IMR-90 (cell line): ENCODE measurements at regions not wholly inside any gene's neighbourhood (a gene's known extent, or its start where the extent isn't known, plus 50 kb on each side); places are given as distances from the start of the nearest gene placed in this dataset.

Experiments
- ATAC-seq: fragments of 200-7000 bp; cut with Tn5 transposase; 2 replicates; pipeline ENCODE4 v1.9.1; 2020; ENCODE audit warnings: low read depth, mild to moderate bottlenecking, moderate library complexity
- BruUV-seq: library from RNA; stranded (reverse); fragments of 400-500 nt; replicated peaks from 2 replicates; lab custom pipeline; 2021; lab: Mats Ljungman, UMichigan
- CTCF ChIA-PET: fragments of 300-600 bp; formaldehyde crosslinking; extraction: SDS; loops from one replicate; lab custom pipeline; 2021; ENCODE audit warnings: antibody characterized with exemption; lab: Yijun Ruan, JAX
- POLR2A ChIA-PET: fragments of 300-600 bp; sonication (Branson Sonifier 250); formaldehyde crosslinking; loops from one replicate; lab custom pipeline; 2022; ENCODE audit warnings: antibody characterized with exemption; ENCODE audit not compliant: unreplicated experiment; lab: Charles Lee
- DNase-seq: peaks from one replicate; pipeline ENCODE4 v3.0.0; 2013
- H2AFZ ChIP-seq: replicated peaks from 2 replicates; pipeline ENCODE3; 2013; ENCODE audit warnings: low read length, mild to moderate bottlenecking; ENCODE audit not compliant: poor library complexity
- H2AK5ac ChIP-seq: 2 replicates; pipeline ENCODE4 v1.6.1; 2013; ENCODE audit warnings: low read depth, low read length, inconsistent platforms
- H2AK9ac ChIP-seq: replicated peaks from 2 replicates; pipeline ENCODE3; 2013; ENCODE audit warnings: mild to moderate bottlenecking, low read depth, low read length, moderate library complexity; ENCODE audit not compliant: poor library complexity
- H2BK120ac ChIP-seq: 2 replicates; pipeline ENCODE4 v1.6.1; 2013; ENCODE audit warnings: low read depth, low read length, inconsistent platforms
- H2BK15ac ChIP-seq: 3 replicates; pipeline ENCODE4 v1.6.1; 2013; ENCODE audit warnings: low read depth, low read length, inconsistent platforms
- H2BK20ac ChIP-seq: 2 replicates; pipeline ENCODE4 v1.6.1; 2013; ENCODE audit warnings: low read depth, mild to moderate bottlenecking, inconsistent platforms, low read length, moderate library complexity
- H2BK5ac ChIP-seq: 2 replicates; pipeline ENCODE4 v1.6.1; 2013; ENCODE audit warnings: mild to moderate bottlenecking, low read depth, low read length, inconsistent platforms; ENCODE audit not compliant: poor library complexity, severe bottlenecking
- H3K14ac ChIP-seq: replicated peaks from 2 replicates; pipeline ENCODE4 v1.6.1; 2013; ENCODE audit warnings: low read depth, low read length, inconsistent platforms
- H3K18ac ChIP-seq: 2 replicates; pipeline ENCODE4 v1.6.1; 2013; ENCODE audit warnings: low read depth, low read length, control low read depth
- H3K23ac ChIP-seq: 2 replicates; pipeline ENCODE4 v1.6.1; 2013; ENCODE audit warnings: low read depth, low read length, inconsistent platforms
- H3K27ac ChIP-seq: 2 replicates; pipeline ENCODE4 v1.5.1; 2013; ENCODE audit warnings: mild to moderate bottlenecking, control low read depth, low read length; ENCODE audit not compliant: insufficient read depth
- H3K27me3 ChIP-seq: 2 replicates; pipeline ENCODE4 v1.6.1; 2013; ENCODE audit warnings: low read length; ENCODE audit not compliant: control insufficient read depth, insufficient read depth
- H3K36me3 ChIP-seq: 2 replicates; pipeline ENCODE4 v1.6.1; 2013; ENCODE audit warnings: low read length, mixed read lengths; ENCODE audit not compliant: control insufficient read depth, insufficient read depth
- H3K4ac ChIP-seq: 2 replicates; pipeline ENCODE4 v1.6.1; 2013; ENCODE audit warnings: low read depth, low read length, inconsistent platforms
- H3K4me1 ChIP-seq: 2 replicates; pipeline ENCODE4 v1.6.1; 2013; ENCODE audit warnings: low read length, mixed read lengths; ENCODE audit not compliant: control insufficient read depth, insufficient read depth
- H3K4me2 ChIP-seq: 2 replicates; pipeline ENCODE4 v1.6.1; 2013; ENCODE audit warnings: low read depth, mild to moderate bottlenecking, control low read depth, low read length, moderate library complexity
- H3K4me3 ChIP-seq: 2 replicates; pipeline ENCODE4 v1.5.1; 2013; ENCODE audit warnings: low read depth, mild to moderate bottlenecking, control low read depth, low read length, moderate library complexity; ENCODE audit not compliant: insufficient read depth
- H3K56ac ChIP-seq: 2 replicates; pipeline ENCODE4 v1.6.1; 2013; ENCODE audit warnings: low read length, inconsistent platforms; ENCODE audit not compliant: insufficient read depth; ENCODE audit errors: extremely low read depth
- H3K79me1 ChIP-seq, 2 experiments: 2 replicates each; pipeline ENCODE4 v1.6.1; 2013; ENCODE audit warnings: low read length in 2 of 2, inconsistent platforms in 1 of 2, low read depth in 1 of 2
- H3K9ac ChIP-seq: 2 replicates; pipeline ENCODE4 v1.6.1; 2013; ENCODE audit warnings: low read depth, low read length, control low read depth
- H3K9me1 ChIP-seq: 2 replicates; pipeline ENCODE4 v1.6.1; 2013; ENCODE audit warnings: low read length, inconsistent platforms; ENCODE audit not compliant: insufficient read depth
- H3K9me3 ChIP-seq: 2 replicates; pipeline ENCODE4 v1.6.1; 2013; ENCODE audit warnings: low read length; ENCODE audit not compliant: control insufficient read depth, insufficient read depth
- H4K20me1 ChIP-seq: 2 replicates; pipeline ENCODE4 v1.6.1; 2013; ENCODE audit warnings: low read length, inconsistent platforms; ENCODE audit not compliant: insufficient read depth
- H4K5ac ChIP-seq: 2 replicates; pipeline ENCODE4 v1.6.1; 2013; ENCODE audit warnings: mild to moderate bottlenecking, low read depth, low read length, control low read depth
- H4K8ac ChIP-seq, 2 experiments: 2 replicates each; pipeline ENCODE4 v1.6.1; 2013; ENCODE audit warnings: low read depth in 2 of 2, low read length in 2 of 2, control low read depth in 1 of 2, inconsistent platforms in 1 of 2
- H4K91ac ChIP-seq: 2 replicates; pipeline ENCODE4 v1.6.1; 2013; ENCODE audit warnings: low read depth, low read length, inconsistent platforms; ENCODE audit not compliant: insufficient read depth
- BHLHE40 ChIP-seq: fragments of 150-350 bp; IDR thresholded peaks from 2 replicates; pipeline ENCODE4 v1.6.1; 2016; ENCODE audit warnings: mild to moderate bottlenecking, low read depth, low read length
- CEBPB ChIP-seq: IDR thresholded peaks from 2 replicates; pipeline ENCODE4 v1.6.1; 2012; ENCODE audit warnings: low read depth, low read length, improper control_type of control experiment
- CHD1 ChIP-seq: IDR thresholded peaks from 2 replicates; pipeline ENCODE4 v1.6.1; 2012; ENCODE audit warnings: low read depth, low read length, improper control_type of control experiment
- ELK1 ChIP-seq: fragments of 150-350 bp; IDR thresholded peaks from 2 replicates; pipeline ENCODE4 v1.6.1; 2016; ENCODE audit warnings: low read depth, mild to moderate bottlenecking, low read length, moderate library complexity, borderline replicate concordance
- FOS ChIP-seq: fragments of 150-350 bp; IDR thresholded peaks from 2 replicates; pipeline ENCODE4 v1.6.1; 2016; ENCODE audit warnings: low read depth, low read length
- NFE2L2 ChIP-seq: fragments of 150-350 bp; IDR thresholded peaks from 2 replicates; pipeline ENCODE4 v1.6.1; 2016; ENCODE audit warnings: low read depth, mild to moderate bottlenecking, low read length
- POLR2A ChIP-seq: IDR thresholded peaks from 2 replicates; pipeline ENCODE4 v1.6.1; 2012; ENCODE audit warnings: mild to moderate bottlenecking, low read depth, low read length
- RAD21 ChIP-seq: IDR thresholded peaks from 2 replicates; pipeline ENCODE4 v1.6.1; 2012; ENCODE audit warnings: low read length, improper control_type of control experiment
- RCOR1 ChIP-seq: IDR thresholded peaks from 2 replicates; pipeline ENCODE4 v1.6.1; 2012; ENCODE audit warnings: mild to moderate bottlenecking, low read length, improper control_type of control experiment; ENCODE audit not compliant: insufficient replicate concordance
- SMC3 ChIP-seq: fragments of 150-350 bp; IDR thresholded peaks from 2 replicates; pipeline ENCODE4 v1.6.1; 2016; ENCODE audit warnings: low read depth, mild to moderate bottlenecking, antibody characterized with exemption, low read length, moderate library complexity
- USF2 ChIP-seq: fragments of 150-350 bp; IDR thresholded peaks from 2 replicates; pipeline ENCODE4 v1.6.1; 2017; ENCODE audit warnings: mild to moderate bottlenecking, antibody characterized with exemption, low read length, low read depth
- WGBS, 2 experiments: methylation state at CpG; one replicate each; pipeline versions ENCODE4 v1.1.5 to v1.1.7; 2013; ENCODE audit warnings: missing lambda C conversion rate in 2 of 2; ENCODE audit not compliant: insufficient read length in 1 of 2; ENCODE audit errors: extremely low coverage in 2 of 2; 5-methylcytosine and 5-hydroxymethylcytosine counted together
- dilution Hi-C: fragments of 300-500 bp; cut with HindIII; formaldehyde crosslinking; loops from one replicate; pipeline ENCODE4 v1.14.3; 2018; ENCODE audit warnings: low sequenced_read_pairs; ENCODE audit not compliant: unreplicated experiment
- in situ Hi-C: fragments of 300-500 bp; cut with MboI; formaldehyde crosslinking; loops from 3 replicates; pipeline ENCODE4 v1.14.3; 2019; ENCODE audit warnings: low sequenced_read_pairs, inconsistent platforms, mixed read lengths
- intact Hi-C: fragments of 100-400 bp; cut with micrococcal nuclease; formaldehyde crosslinking; loops from 2 replicates; pipeline ENCODE4 v1.10.0; 2022
- TF ChIP-seq, protein P1 (sequence below): conservative IDR thresholded peaks from 2 replicates; pipeline ENCODE4 v1.5.1; 2012; ENCODE audit warnings: mild to moderate bottlenecking, low read depth, low read length, improper control_type of control experiment

GRCh38 chr2:145800151-145801091 is 1280.5 kb upstream of the ZEB2 start:
- H4K20me1 ChIP-seq, result no peaks in the 10 kb centered on the region
- no peak overlapping the region for H3K23ac ChIP-seq
- CTCF ChIA-PET, result no interaction called here
- no peak overlapping the region for H4K91ac ChIP-seq
- no peaks in the 10 kb centered on the region for H3K4me1 ChIP-seq
- DNase-seq (no peak), ATAC-seq (no peak)
- H2AK5ac ChIP-seq, result no peak overlapping the region
- no peak overlapping the region for H2AK9ac ChIP-seq
- no peak overlapping the region for H2BK120ac ChIP-seq
- H3K9ac ChIP-seq, result no peak overlapping the region
- intact Hi-C loops (no loop called here), dilution Hi-C loops (no loop called here), in situ Hi-C loops (no loop called here)
- no peaks in the 10 kb centered on the region for H3K36me3 ChIP-seq
- H2AFZ ChIP-seq, result no peak overlapping the region
- WGBS, 2 experiments, result 83% methylated on average over 1 of the region's 6 CpGs; no CpG with 5 or more reads in 1 of the 2 experiments
- H4K8ac ChIP-seq, result no peak overlapping the region
- no TSS peak for BruUV-seq
- H2BK5ac ChIP-seq, result no peak overlapping the region
- H3K27me3 ChIP-seq, result no peaks in the 10 kb centered on the region
- H3K4me2 ChIP-seq, result no peak overlapping the region
- no peak overlapping the region for H4K5ac ChIP-seq
- H3K79me1 ChIP-seq, result no peaks in the 10 kb centered on the region
- POLR2A ChIA-PET, result no interaction called here
- no peak overlapping the region for H3K14ac ChIP-seq
- no peak overlapping the region for H2BK20ac ChIP-seq
- no peak overlapping the region for H3K4ac ChIP-seq
- H3K9me1 ChIP-seq, result no peaks in the 10 kb centered on the region
- no peak overlapping the region for H3K4me3 ChIP-seq
- no peak for TF ChIP-seq BHLHE40
- no peak for TF ChIP-seq RAD21
- TF ChIP-seq ELK1, result no peak
- TF ChIP-seq POLR2A, result no peak
- TF ChIP-seq USF2, result no peak
- TF ChIP-seq SMC3, result no peak
- no peak for TF ChIP-seq NFE2L2
- no peak for TF ChIP-seq FOS
- TF ChIP-seq, protein P1, sequence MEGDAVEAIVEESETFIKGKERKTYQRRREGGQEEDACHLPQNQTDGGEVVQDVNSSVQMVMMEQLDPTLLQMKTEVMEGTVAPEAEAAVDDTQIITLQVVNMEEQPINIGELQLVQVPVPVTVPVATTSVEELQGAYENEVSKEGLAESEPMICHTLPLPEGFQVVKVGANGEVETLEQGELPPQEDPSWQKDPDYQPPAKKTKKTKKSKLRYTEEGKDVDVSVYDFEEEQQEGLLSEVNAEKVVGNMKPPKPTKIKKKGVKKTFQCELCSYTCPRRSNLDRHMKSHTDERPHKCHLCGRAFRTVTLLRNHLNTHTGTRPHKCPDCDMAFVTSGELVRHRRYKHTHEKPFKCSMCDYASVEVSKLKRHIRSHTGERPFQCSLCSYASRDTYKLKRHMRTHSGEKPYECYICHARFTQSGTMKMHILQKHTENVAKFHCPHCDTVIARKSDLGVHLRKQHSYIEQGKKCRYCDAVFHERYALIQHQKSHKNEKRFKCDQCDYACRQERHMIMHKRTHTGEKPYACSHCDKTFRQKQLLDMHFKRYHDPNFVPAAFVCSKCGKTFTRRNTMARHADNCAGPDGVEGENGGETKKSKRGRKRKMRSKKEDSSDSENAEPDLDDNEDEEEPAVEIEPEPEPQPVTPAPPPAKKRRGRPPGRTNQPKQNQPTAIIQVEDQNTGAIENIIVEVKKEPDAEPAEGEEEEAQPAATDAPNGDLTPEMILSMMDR, result no peak
- no peak for TF ChIP-seq RCOR1
- no peak for TF ChIP-seq CHD1
- TF ChIP-seq CEBPB, result no peak
- H3K27ac ChIP-seq, result no peak overlapping the region
- H3K56ac ChIP-seq, result no peak overlapping the region
- no peak overlapping the region for H3K18ac ChIP-seq
- H3K9me3 ChIP-seq, result no peaks in the 10 kb centered on the region
- no peak overlapping the region for H2BK15ac ChIP-seq
